ENCODE measurements at regions not wholly inside any gene's neighbourhood (a gene's known extent, or its start where the extent isn't known, plus 50 kb on each side); places are given as distances from the start of the nearest gene placed in this dataset.

GRCh38 chr2:65727816-65728215 lies 295.4 kb upstream of the SPRED2 start:
- in situ Hi-C loops (cut with HindIII; ENCODE audit: low pct_unique_long_range_greater_than_20kb, low sequenced_read_pairs) = no loop called here
- no peak for DNase-seq (ENCODE audit: low read depth)

- DNase-seq (ENCODE audit: low read depth) = no peak
- in situ Hi-C loops (cut with HindIII; ENCODE audit: low pct_unique_long_range_greater_than_20kb, low sequenced_read_pairs) = no loop called here
Measured at GRCh38 chr2:65727381-65727780, 295.0 kb upstream of the SPRED2 start.

- in situ Hi-C loops (cut with HindIII; ENCODE audit: low pct_unique_long_range_greater_than_20kb, low sequenced_read_pairs) = no loop called here
- no peak for DNase-seq (ENCODE audit: low read depth)
Measured at GRCh38 chr2:65724752-65725151, 292.4 kb upstream of the SPRED2 start.

DNA sequence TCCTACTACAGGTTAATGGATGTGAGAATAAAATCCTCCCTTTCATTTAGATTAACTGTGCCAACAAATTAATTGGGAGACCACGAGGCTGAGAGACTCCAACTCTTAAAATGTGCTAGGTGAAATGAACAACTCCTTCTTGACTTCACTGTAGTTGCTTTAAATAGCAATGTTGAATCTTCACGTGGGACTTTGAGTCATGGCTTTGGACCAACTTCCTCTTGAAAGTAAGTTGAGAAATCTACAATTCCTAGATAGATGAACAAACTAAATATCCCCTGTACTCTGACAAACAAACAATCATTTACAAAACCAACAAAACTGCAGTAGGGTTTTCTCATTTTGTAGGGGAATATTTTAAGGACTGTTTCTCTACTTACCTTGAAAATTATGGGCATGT lies 291.9 kb upstream of the SPRED2 start:
- in situ Hi-C loops (cut with HindIII; ENCODE audit: low pct_unique_long_range_greater_than_20kb, low sequenced_read_pairs) = no loop called here
- DNase-seq (ENCODE audit: low read depth) = no peak

GRCh38 chr2:65722028-65722778 lies 289.8 kb upstream of the SPRED2 start:
- in situ Hi-C loops (cut with HindIII; ENCODE audit: low pct_unique_long_range_greater_than_20kb, low sequenced_read_pairs) = no loop called here
- peak; percentile 8 for DNase-seq (ENCODE audit: low read depth)

DNA sequence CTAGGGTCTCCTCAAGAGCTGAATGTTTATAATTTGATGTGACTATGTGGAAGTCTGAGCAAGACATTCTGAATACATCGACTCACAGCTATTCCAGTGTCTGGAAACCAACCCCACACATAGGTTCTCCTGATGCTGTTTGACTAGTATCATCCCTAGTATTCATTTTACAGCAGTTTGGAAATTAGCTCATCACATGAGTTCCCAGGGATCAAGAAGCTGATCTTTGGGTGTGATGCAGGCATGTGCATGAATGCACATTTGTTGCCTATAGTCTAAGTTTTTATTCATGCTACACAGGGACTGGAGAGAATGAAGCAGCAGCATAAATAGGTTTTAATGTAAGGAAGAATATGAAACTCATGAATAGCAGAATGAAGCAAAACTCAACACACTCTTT lies 284.3 kb upstream of the SPRED2 start:
- no peak for DNase-seq (ENCODE audit: low read depth)

DNA sequence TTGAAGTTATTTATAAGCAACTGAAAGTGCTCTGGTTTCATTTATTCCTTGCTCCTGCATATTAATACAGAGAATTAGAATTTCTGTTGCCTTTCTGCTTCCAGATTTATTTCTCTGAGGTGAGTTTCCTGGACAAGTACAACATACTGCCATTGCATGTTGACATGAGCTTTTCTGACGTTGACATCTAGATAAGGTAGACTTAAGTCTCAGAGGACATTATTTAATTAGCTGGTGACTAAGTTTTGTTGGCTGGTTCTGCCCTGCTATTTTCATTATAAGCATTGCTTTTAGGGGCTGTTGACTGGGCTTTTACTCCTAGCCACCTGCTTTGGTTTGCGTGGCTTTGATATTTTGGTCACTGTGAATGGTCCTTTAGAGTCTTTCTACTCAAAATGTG lies 282.9 kb upstream of the SPRED2 start:
- no peak for DNase-seq (ENCODE audit: low read depth)
- in situ Hi-C loops (cut with HindIII; ENCODE audit: low pct_unique_long_range_greater_than_20kb, low sequenced_read_pairs) = no loop called here

More for the DNA sequence above, 284.3 kb upstream of the SPRED2 start:
- in situ Hi-C loops (cut with HindIII; ENCODE audit: low pct_unique_long_range_greater_than_20kb, low sequenced_read_pairs) = no loop called here

GRCh38 chr2:65714866-65715265 lies 282.5 kb upstream of the SPRED2 start:
- DNase-seq (ENCODE audit: low read depth) = no peak
- in situ Hi-C loops (cut with HindIII; ENCODE audit: low pct_unique_long_range_greater_than_20kb, low sequenced_read_pairs) = no loop called here

GRCh38 chr2:65711863-65712262 lies 279.5 kb upstream of the SPRED2 start:
- in situ Hi-C loops (cut with HindIII; ENCODE audit: low pct_unique_long_range_greater_than_20kb, low sequenced_read_pairs) = no loop called here
- DNase-seq (ENCODE audit: low read depth) = no peak

DNA sequence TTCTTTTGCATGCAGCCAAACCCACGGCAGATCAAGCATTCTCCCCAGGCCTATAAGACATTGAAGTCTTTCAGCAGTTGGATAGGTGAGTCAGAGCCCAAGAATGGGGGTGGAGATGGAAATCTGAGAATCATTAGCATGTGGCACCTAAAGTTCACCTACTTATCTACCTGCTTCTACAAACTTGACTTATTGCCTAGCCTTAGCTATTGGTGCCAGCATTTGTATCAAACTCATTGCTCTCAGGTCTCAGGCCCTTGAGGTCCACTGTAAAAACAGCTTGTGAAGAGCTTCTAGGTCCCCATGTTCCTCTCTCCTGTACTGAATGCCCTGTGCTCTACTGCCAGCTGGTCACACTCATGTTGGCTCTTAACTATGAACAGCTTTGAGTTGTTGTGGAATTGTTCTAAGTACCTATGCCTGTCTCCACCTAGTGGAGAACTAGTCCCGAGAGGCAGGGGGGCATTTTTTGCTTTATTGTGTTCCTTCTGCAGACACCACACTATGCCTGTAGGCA lies 278.4 kb upstream of the SPRED2 start:
- peak; percentile 41 for DNase-seq (ENCODE audit: low read depth)

DNA sequence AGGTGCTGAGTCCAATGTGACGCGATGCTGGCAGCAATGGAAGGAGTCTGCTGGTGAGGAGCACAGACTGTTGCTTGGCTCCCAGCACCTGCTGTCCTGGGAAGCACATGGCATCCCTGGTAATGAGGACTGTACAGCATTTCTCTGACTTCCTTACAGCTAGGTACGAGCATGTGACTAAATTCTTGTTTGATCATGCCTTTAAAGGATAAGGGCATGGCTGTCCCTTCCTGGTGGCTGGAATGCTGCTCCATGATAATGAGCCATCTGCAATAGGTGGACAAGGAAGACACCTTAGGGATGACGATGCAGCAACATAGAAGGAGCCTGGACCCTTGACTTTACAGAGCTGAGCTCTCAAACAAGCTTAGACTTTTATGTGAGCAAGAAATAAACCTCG lies 278.0 kb upstream of the SPRED2 start:
- in situ Hi-C loops (cut with HindIII; ENCODE audit: low pct_unique_long_range_greater_than_20kb, low sequenced_read_pairs) = no loop called here
- DNase-seq (ENCODE audit: low read depth) = peak; percentile 18

More for the DNA sequence above, 278.4 kb upstream of the SPRED2 start:
- in situ Hi-C loops (cut with HindIII; ENCODE audit: low pct_unique_long_range_greater_than_20kb, low sequenced_read_pairs) = no loop called here

GRCh38 chr2:65708086-65708485 lies 275.7 kb upstream of the SPRED2 start:
- in situ Hi-C loops (cut with HindIII; ENCODE audit: low pct_unique_long_range_greater_than_20kb, low sequenced_read_pairs) = no loop called here
- DNase-seq (ENCODE audit: low read depth) = peak; percentile 74

GRCh38 chr2:65706411-65706810 lies 274.0 kb upstream of the SPRED2 start:
- in situ Hi-C loops (cut with HindIII; ENCODE audit: low pct_unique_long_range_greater_than_20kb, low sequenced_read_pairs) = no loop called here
- no peak for DNase-seq (ENCODE audit: low read depth)

GRCh38 chr2:65701191-65701590 lies 268.8 kb upstream of the SPRED2 start:
- in situ Hi-C loops (cut with HindIII; ENCODE audit: low pct_unique_long_range_greater_than_20kb, low sequenced_read_pairs) = no loop called here
- DNase-seq (ENCODE audit: low read depth) = no peak

GRCh38 chr2:65700720-65701119 lies 268.3 kb upstream of the SPRED2 start:
- in situ Hi-C loops (cut with HindIII; ENCODE audit: low pct_unique_long_range_greater_than_20kb, low sequenced_read_pairs) = no loop called here
- DNase-seq (ENCODE audit: low read depth) = no peak

GRCh38 chr2:65700004-65700651 lies 267.7 kb upstream of the SPRED2 start:
- in situ Hi-C loops (cut with HindIII; ENCODE audit: low pct_unique_long_range_greater_than_20kb, low sequenced_read_pairs) = no loop called here
- DNase-seq (ENCODE audit: low read depth) = no peak

DNA sequence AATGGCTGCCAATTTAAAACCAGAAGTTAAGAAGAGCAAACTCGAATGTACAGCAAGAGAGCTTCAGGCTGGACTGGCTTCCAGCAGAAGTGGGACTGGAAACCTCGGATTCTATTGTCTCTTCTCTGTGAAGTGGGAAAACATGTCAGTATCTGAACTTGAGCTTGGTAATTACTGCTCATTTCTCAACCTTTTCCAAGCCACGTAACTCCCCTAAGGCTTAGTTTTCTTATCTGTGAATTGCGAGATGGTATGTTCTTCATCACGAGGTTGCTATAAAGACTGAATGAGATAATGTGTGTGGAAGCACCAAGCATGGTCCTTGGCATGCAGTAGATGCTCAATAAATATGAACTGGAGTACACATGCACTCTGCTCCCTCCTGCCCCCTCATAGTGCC lies 259.4 kb upstream of the SPRED2 start:
- in situ Hi-C loops (cut with HindIII; ENCODE audit: low pct_unique_long_range_greater_than_20kb, low sequenced_read_pairs) = no loop called here
- no peak for DNase-seq (ENCODE audit: low read depth)

- no peak for DNase-seq (ENCODE audit: low read depth)
- in situ Hi-C loops (cut with HindIII; ENCODE audit: low pct_unique_long_range_greater_than_20kb, low sequenced_read_pairs) = no loop called here
Measured at GRCh38 chr2:65688141-65688886, 255.9 kb upstream of the SPRED2 start.

GRCh38 chr2:65687614-65688013 lies 255.2 kb upstream of the SPRED2 start:
- in situ Hi-C loops (cut with HindIII; ENCODE audit: low pct_unique_long_range_greater_than_20kb, low sequenced_read_pairs) = no loop called here
- no peak for DNase-seq (ENCODE audit: low read depth)

Data from Caki2 (cell line).